Natural killer cell (primary cell): ENCODE measurements at regions not wholly inside any gene's neighbourhood (a gene's known extent, or its start where the extent isn't known, plus 50 kb on each side); places are given as distances from the start of the nearest gene placed in this dataset.

ENCODE experiments used
- ATAC-seq, 3 donors: fragments of 150-1000 bp in 2 of 3; fragments of 200-7000 bp in 1 of 3; cut with Tn5 transposase; 1 replicate in 1 of 3; 2 replicates in 2 of 3; pipeline ENCODE4 v1.10.0; 2021; ENCODE audit warnings: mild to moderate bottlenecking in 2 of 3, moderate library complexity in 2 of 3
- DNase-seq, 2 donors: peaks; one replicate each; pipeline versions ENCODE4 v3.0.0 to v3.0.0-alpha.2; 2013 to 2021; ENCODE audit warnings: mixed read lengths in 1 of 2
- H3K27ac ChIP-seq: one replicate; pipeline ENCODE4 v1.5.1; 2013; ENCODE audit warnings: mild to moderate bottlenecking, low read length
- H3K27me3 ChIP-seq: one replicate; pipeline ENCODE4 v1.6.1; 2013; ENCODE audit warnings: low read length; ENCODE audit not compliant: control insufficient read depth, insufficient read depth
- H3K36me3 ChIP-seq: one replicate; pipeline ENCODE4 v1.6.1; 2013; ENCODE audit warnings: low read length; ENCODE audit not compliant: control insufficient read depth, insufficient read depth
- H3K4me1 ChIP-seq: one replicate; pipeline ENCODE4 v1.6.1; 2013; ENCODE audit warnings: low read length; ENCODE audit not compliant: control insufficient read depth, insufficient read depth
- H3K4me3 ChIP-seq: one replicate; pipeline ENCODE4 v1.5.1; 2013; ENCODE audit warnings: low read length
- H3K9me3 ChIP-seq: one replicate; pipeline ENCODE4 v1.6.1; 2013; ENCODE audit warnings: low read length; ENCODE audit not compliant: control insufficient read depth, insufficient read depth
- H3K27ac Mint-ChIP-seq, 2 donors: one replicate each; pipeline ENCODE4 v1.8.0; 2022; ENCODE audit warnings: mild to moderate bottlenecking in 2 of 2, mixed read lengths in 2 of 2, moderate library complexity in 1 of 2
- H3K27me3 Mint-ChIP-seq, 2 donors: one replicate each; pipeline ENCODE4 v1.8.0; 2022; ENCODE audit warnings: low read depth in 2 of 2, mixed read lengths in 2 of 2
- H3K36me3 Mint-ChIP-seq: one replicate; pipeline ENCODE4 v1.8.0; 2022; ENCODE audit warnings: mixed read lengths
- H3K4me1 Mint-ChIP-seq, 2 donors: one replicate each; pipeline ENCODE4 v1.8.0; 2022; ENCODE audit warnings: mixed read lengths in 2 of 2
- H3K4me3 Mint-ChIP-seq: one replicate; pipeline ENCODE4 v1.8.0; 2022; ENCODE audit warnings: mild to moderate bottlenecking, moderate library complexity, mixed read lengths
- H3K9me3 Mint-ChIP-seq, 2 donors: one replicate each; pipeline ENCODE4 v1.8.0; 2022; ENCODE audit warnings: mixed read lengths in 2 of 2
- WGBS: methylation state at CpG from one replicate; pipeline ENCODE4 v1.1.7; 2013; ENCODE audit warnings: missing lambda C conversion rate; ENCODE audit not compliant: insufficient coverage; 5-methylcytosine and 5-hydroxymethylcytosine counted together
- intact Hi-C: fragments of 100-400 bp; cut with micrococcal nuclease; formaldehyde crosslinking; loops from one replicate; pipeline ENCODE4 v1.14.2; 2022
- TF ChIP-seq, protein P1 (sequence below): fragments of 200-600 bp; IDR thresholded peaks from one replicate; pipeline ENCODE4 v1.8.0; 2022; ENCODE audit warnings: antibody characterized with exemption

DNA sequence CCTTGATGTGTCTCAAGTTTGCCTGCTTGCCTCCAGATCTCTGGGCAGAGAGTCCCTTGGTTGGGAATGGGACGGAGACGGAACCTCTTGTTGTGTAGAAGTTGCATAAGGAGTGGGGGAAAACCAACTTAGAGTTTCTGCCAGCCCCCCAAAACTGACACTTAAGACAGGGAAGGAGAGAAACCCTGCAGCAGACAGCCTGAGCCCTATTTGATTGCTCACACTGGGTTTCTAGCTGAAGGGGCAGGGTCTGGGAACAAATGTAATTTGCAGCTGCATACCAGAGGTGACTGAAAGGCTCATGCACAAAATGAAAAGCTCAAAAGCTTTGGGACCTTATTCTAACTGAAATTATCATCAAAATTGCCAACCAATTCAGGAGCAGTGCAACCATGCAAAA, 254.5 kb downstream of the RASEF start:
- Histone ChIP-seq H3K27ac (no peak overlapping the region), H3K36me3 (no peaks in the 10 kb centered on the region), H3K4me3 (no peak overlapping the region), H3K9me3 (peaks cover under 1% of the 10 kb centered on the region), H3K27me3 (no peaks in the 10 kb centered on the region), H3K4me1 (no peaks in the 10 kb centered on the region)
- peaks cover 4 to 11% of the 10 kb centered on the region in 2 donors for H3K9me3 Mint-ChIP-seq
- H3K4me1 Mint-ChIP-seq = no peaks in the 10 kb centered on the region
- no peak overlapping the region for H3K4me3 Mint-ChIP-seq
- TF ChIP-seq, protein P1, sequence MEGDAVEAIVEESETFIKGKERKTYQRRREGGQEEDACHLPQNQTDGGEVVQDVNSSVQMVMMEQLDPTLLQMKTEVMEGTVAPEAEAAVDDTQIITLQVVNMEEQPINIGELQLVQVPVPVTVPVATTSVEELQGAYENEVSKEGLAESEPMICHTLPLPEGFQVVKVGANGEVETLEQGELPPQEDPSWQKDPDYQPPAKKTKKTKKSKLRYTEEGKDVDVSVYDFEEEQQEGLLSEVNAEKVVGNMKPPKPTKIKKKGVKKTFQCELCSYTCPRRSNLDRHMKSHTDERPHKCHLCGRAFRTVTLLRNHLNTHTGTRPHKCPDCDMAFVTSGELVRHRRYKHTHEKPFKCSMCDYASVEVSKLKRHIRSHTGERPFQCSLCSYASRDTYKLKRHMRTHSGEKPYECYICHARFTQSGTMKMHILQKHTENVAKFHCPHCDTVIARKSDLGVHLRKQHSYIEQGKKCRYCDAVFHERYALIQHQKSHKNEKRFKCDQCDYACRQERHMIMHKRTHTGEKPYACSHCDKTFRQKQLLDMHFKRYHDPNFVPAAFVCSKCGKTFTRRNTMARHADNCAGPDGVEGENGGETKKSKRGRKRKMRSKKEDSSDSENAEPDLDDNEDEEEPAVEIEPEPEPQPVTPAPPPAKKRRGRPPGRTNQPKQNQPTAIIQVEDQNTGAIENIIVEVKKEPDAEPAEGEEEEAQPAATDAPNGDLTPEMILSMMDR = no peak
- intact Hi-C loops = no loop called here
- ATAC-seq = no peak
- H3K36me3 Mint-ChIP-seq = no peaks in the 10 kb centered on the region
- no peaks in the 10 kb centered on the region for H3K27me3 Mint-ChIP-seq
- 88% methylated on average over 2 of the region's 2 CpGs for WGBS
- no peak for DNase-seq
- H3K27ac Mint-ChIP-seq = no peak overlapping the region

DNA sequence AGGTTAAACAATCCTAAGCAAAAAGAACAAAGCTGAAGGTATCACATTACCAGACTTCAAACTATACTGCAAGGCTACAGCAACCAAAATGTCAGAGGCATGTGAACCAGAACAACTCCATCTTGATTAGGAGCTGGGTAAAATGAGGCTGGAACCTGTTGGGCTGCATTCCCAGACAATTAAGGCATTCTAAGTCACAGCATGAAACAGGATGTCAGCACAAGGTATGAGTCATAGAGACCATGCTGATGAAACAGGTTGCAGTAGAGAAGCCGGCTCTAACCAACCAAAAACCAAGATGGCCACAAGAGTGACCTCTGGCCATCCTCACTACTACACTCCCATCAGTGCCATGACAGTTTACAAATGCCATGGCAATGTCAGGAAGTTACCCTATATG, 252.0 kb downstream of the RASEF start:
- Histone ChIP-seq H3K9me3 (no peaks in the 10 kb centered on the region), H3K4me1 (no peaks in the 10 kb centered on the region), H3K27ac (no peak overlapping the region), H3K36me3 (no peaks in the 10 kb centered on the region), H3K27me3 (no peaks in the 10 kb centered on the region), H3K4me3 (no peak overlapping the region)
- DNase-seq (no peak), ATAC-seq (no peak)
- Mint-ChIP-seq H3K4me3 (no peak overlapping the region), H3K4me1 (no peaks in the 10 kb centered on the region), H3K36me3 (no peaks in the 10 kb centered on the region), H3K27me3 (no peaks in the 10 kb centered on the region), H3K27ac (no peak overlapping the region), H3K9me3 (peaks cover 2 to 11% of the 10 kb centered on the region in 2 donors)
- TF ChIP-seq, protein P1 = no peak
- intact Hi-C loops = no loop called here
- WGBS = 92% methylated on average over 1 of the region's 1 CpG

DNA sequence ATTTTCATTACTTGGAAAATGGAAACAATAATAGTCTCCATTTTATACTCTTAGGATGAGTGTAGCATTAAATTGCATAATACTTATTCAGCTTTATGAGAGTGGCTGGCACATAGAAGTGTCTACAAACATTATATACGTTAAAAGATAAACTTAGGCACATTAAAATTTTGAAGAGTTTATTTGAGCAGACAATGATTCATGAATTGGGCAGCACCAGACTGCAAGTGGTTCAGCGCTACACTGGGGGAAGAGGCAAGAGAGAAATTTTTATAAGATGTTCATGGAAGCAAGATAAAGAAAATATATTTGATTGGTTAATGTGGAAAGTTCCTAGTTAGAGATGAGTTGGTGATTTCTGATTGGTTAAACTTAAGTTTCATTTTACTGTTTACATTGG, 243.7 kb downstream of the RASEF start:
- intact Hi-C loops = no loop called here
- no peak for DNase-seq
- no peaks in the 10 kb centered on the region for H3K9me3 ChIP-seq
- Mint-ChIP-seq H3K27ac (no peak overlapping the region), H3K36me3 (no peaks in the 10 kb centered on the region), H3K4me3 (no peak overlapping the region), H3K27me3 (no peaks in the 10 kb centered on the region), H3K9me3 (peaks cover 2 to 17% of the 10 kb centered on the region in 2 donors), H3K4me1 (no peaks in the 10 kb centered on the region)
- TF ChIP-seq, protein P1 = no peak
- H3K4me3 ChIP-seq = no peak overlapping the region
- H3K27me3 ChIP-seq = no peaks in the 10 kb centered on the region
- WGBS = 94% methylated on average over 2 of the region's 2 CpGs
- no peaks in the 10 kb centered on the region for H3K4me1 ChIP-seq
- H3K27ac ChIP-seq = no peak overlapping the region
- ATAC-seq = no peak
- H3K36me3 ChIP-seq = no peaks in the 10 kb centered on the region

DNA sequence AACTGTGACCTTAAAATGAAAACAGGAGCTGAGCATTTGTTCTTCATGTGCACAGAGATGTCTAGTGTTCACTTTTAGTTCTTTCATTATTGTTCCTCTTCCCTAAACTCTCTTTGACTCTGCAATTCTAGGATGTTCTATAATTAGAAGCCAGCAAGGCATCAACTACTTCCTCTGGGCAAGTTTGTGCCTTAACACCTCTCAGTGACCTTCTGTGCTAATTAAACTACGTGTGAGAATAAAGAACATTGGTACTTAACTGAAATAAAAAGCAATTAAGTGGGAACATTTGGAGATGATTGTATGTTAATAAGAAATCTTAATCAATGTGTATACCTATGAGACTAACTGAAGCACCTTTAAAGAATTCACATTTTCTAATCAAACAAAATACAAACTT, 242.8 kb downstream of the RASEF start:
- DNase-seq (no peak), ATAC-seq (no peak)
- Mint-ChIP-seq H3K27ac (no peak overlapping the region), H3K27me3 (no peaks in the 10 kb centered on the region), H3K36me3 (no peaks in the 10 kb centered on the region), H3K4me3 (no peak overlapping the region), H3K9me3 (peaks cover 2 to 19% of the 10 kb centered on the region in 2 donors), H3K4me1 (no peaks in the 10 kb centered on the region)
- Histone ChIP-seq H3K4me3 (no peak overlapping the region), H3K36me3 (no peaks in the 10 kb centered on the region), H3K27ac (no peak overlapping the region), H3K27me3 (no peaks in the 10 kb centered on the region), H3K4me1 (no peaks in the 10 kb centered on the region), H3K9me3 (no peaks in the 10 kb centered on the region)
- intact Hi-C loops = no loop called here
- TF ChIP-seq, protein P1 = no peak
- no CpG with 5 or more reads among the region's 1 CpG for whole genome bisulfite sequencing
